ENCODE measurements at regions not wholly inside any gene's neighbourhood (a gene's known extent, or its start where the extent isn't known, plus 50 kb on each side); places are given as distances from the start of the nearest gene placed in this dataset.

- Histone ChIP-seq H3K79me2 (replicated peaks; ENCODE audit: insufficient read depth, low read length) (no peaks in the 10 kb centered on the region), H3F3A (ENCODE audit: insufficient read depth, low read length, poor library complexity, severe bottlenecking) (no peaks in the 10 kb centered on the region), H3K9ac (ENCODE audit: low read length) (no peak overlapping the region), H3K36me3 (ENCODE audit: insufficient read depth, low read length) (no peaks in the 10 kb centered on the region), H3K27ac (ENCODE audit: low read length) (no peak overlapping the region), H3K27me3 (ENCODE audit: insufficient read depth, low read depth, low read length) (no peaks in the 10 kb centered on the region), H4K20me1 (ENCODE audit: insufficient read depth) (no peaks in the 10 kb centered on the region), H3K4me2 (ENCODE audit: low read length) (no peak overlapping the region), H3K4me3 (ENCODE audit: low read length) (no peak overlapping the region), H2AFZ (ENCODE audit: low read depth, low read length) (no peak overlapping the region), H3K9me2 (ENCODE audit: insufficient read depth, low read length) (no peaks in the 10 kb centered on the region), H3K9me3 (ENCODE audit: low read length) (no peaks in the 10 kb centered on the region)
- TF ChIP-seq SMC3 (conservative IDR thresholded peaks at IDR 0.05; ENCODE audit: poor library complexity) (no peak), EZH2 (IDR thresholded peaks at IDR 0.05; ENCODE audit: borderline replicate concordance, insufficient read depth, low read length, poor library complexity, severe bottlenecking) (no peak), TAF1 (IDR thresholded peaks at IDR 0.05; ENCODE audit: low read depth) (no peak), CTCF (IDR thresholded peaks at IDR 0.05; ENCODE audit: poor library complexity, severe bottlenecking) (no peak), EP300 (conservative IDR thresholded peaks at IDR 0.05; ENCODE audit: poor library complexity, severe bottlenecking) (no peak), MXI1 (conservative IDR thresholded peaks at IDR 0.05; ENCODE audit: poor library complexity, severe bottlenecking) (no peak), REST (IDR thresholded peaks at IDR 0.05; ENCODE audit: borderline replicate concordance) (no peak), POLR2AphosphoS5 (IDR thresholded peaks at IDR 0.05) (no peak), RAD21 (conservative IDR thresholded peaks at IDR 0.05) (no peak)
Observed at GRCh38 chr14:34348592-34348991, 113.4 kb downstream of the SPTSSA start.

- Histone ChIP-seq H4K20me1 (ENCODE audit: insufficient read depth) (no peaks in the 10 kb centered on the region), H2AFZ (ENCODE audit: low read depth, low read length) (no peak overlapping the region), H3K27me3 (ENCODE audit: insufficient read depth, low read depth, low read length) (no peaks in the 10 kb centered on the region), H3K9me3 (ENCODE audit: low read length) (no peaks in the 10 kb centered on the region), H3K4me3 (ENCODE audit: low read length) (no peak overlapping the region), H3F3A (ENCODE audit: insufficient read depth, low read length, poor library complexity, severe bottlenecking) (no peaks in the 10 kb centered on the region), H3K4me2 (ENCODE audit: low read length) (no peak overlapping the region), H3K27ac (ENCODE audit: low read length) (no peak overlapping the region), H3K36me3 (ENCODE audit: insufficient read depth, low read length) (no peaks in the 10 kb centered on the region), H3K79me2 (replicated peaks; ENCODE audit: insufficient read depth, low read length) (no peaks in the 10 kb centered on the region), H3K9me2 (ENCODE audit: insufficient read depth, low read length) (no peaks in the 10 kb centered on the region), H3K9ac (ENCODE audit: low read length) (no peak overlapping the region)
- no peak for TF ChIP-seq EZH2 (IDR thresholded peaks at IDR 0.05; ENCODE audit: borderline replicate concordance, insufficient read depth, low read length, poor library complexity, severe bottlenecking)
- TF ChIP-seq TAF1 (IDR thresholded peaks at IDR 0.05; ENCODE audit: low read depth): no peak
- TF ChIP-seq POLR2AphosphoS5 (IDR thresholded peaks at IDR 0.05): no peak
- TF ChIP-seq REST (IDR thresholded peaks at IDR 0.05; ENCODE audit: borderline replicate concordance): no peak
- TF ChIP-seq EP300 (conservative IDR thresholded peaks at IDR 0.05; ENCODE audit: poor library complexity, severe bottlenecking): no peak
- no peak for TF ChIP-seq RAD21 (conservative IDR thresholded peaks at IDR 0.05)
- TF ChIP-seq SMC3 (conservative IDR thresholded peaks at IDR 0.05; ENCODE audit: poor library complexity): no peak
- no peak for TF ChIP-seq MXI1 (conservative IDR thresholded peaks at IDR 0.05; ENCODE audit: poor library complexity, severe bottlenecking)
Observed at GRCh38 chr14:34347683-34348082, 114.4 kb downstream of the SPTSSA start.
